ENCODE measurements at regions not wholly inside any gene's neighbourhood (a gene's known extent, or its start where the extent isn't known, plus 50 kb on each side); places are given as distances from the start of the nearest gene placed in this dataset.

- no peak for TF ChIP-seq RAD21 (IDR thresholded peaks at IDR 0.05; ENCODE audit: low read depth)
- no peak for TF ChIP-seq TAF1 (IDR thresholded peaks at IDR 0.05; ENCODE audit: low read depth)
- no peak for TF ChIP-seq YY1 (IDR thresholded peaks at IDR 0.05; ENCODE audit: low read depth)
- no peak for TF ChIP-seq EP300 (IDR thresholded peaks at IDR 0.05; ENCODE audit: borderline replicate concordance)
- no peak for TF ChIP-seq REST (IDR thresholded peaks at IDR 0.05; ENCODE audit: low read depth)
Measured at GRCh38 chr3:153070511-153070868, 91.5 kb upstream of the RAP2B start.

Data from Ishikawa (cell line).